ENCODE measurements at regions not wholly inside any gene's neighbourhood (a gene's known extent, or its start where the extent isn't known, plus 50 kb on each side); places are given as distances from the start of the nearest gene placed in this dataset.

GRCh38 chr2:118773826-118774225 is 73.6 kb downstream of the EN1 start:
- TF ChIP-seq EZH2 (IDR thresholded peaks at IDR 0.05; ENCODE audit: borderline replicate concordance, low read length) (no peak), CTCF (IDR thresholded peaks at IDR 0.05; ENCODE audit: low read length) (no peak)
